PC-9 (cell line): ENCODE measurements at regions not wholly inside any gene's neighbourhood (a gene's known extent, or its start where the extent isn't known, plus 50 kb on each side); places are given as distances from the start of the nearest gene placed in this dataset.

Experiments
- EZH2 ChIP-seq: fragments of 200-600 bp; sonication (generic); IDR thresholded peaks from 2 replicates; pipeline ENCODE4 v1.8.0; 2017; ENCODE audit warnings: antibody characterized with exemption, low read depth
- TF ChIP-seq, protein P1 (sequence below): fragments of 200-600 bp; sonication (generic); conservative IDR thresholded peaks from 2 replicates; pipeline ENCODE4 v1.6.1; 2017; ENCODE audit warnings: mixed run types, antibody characterized with exemption, mild to moderate bottlenecking, moderate library complexity

GRCh38 chr10:62979921-62980320 lies 153.2 kb upstream of the NRBF2 start:
- TF ChIP-seq, protein P1, sequence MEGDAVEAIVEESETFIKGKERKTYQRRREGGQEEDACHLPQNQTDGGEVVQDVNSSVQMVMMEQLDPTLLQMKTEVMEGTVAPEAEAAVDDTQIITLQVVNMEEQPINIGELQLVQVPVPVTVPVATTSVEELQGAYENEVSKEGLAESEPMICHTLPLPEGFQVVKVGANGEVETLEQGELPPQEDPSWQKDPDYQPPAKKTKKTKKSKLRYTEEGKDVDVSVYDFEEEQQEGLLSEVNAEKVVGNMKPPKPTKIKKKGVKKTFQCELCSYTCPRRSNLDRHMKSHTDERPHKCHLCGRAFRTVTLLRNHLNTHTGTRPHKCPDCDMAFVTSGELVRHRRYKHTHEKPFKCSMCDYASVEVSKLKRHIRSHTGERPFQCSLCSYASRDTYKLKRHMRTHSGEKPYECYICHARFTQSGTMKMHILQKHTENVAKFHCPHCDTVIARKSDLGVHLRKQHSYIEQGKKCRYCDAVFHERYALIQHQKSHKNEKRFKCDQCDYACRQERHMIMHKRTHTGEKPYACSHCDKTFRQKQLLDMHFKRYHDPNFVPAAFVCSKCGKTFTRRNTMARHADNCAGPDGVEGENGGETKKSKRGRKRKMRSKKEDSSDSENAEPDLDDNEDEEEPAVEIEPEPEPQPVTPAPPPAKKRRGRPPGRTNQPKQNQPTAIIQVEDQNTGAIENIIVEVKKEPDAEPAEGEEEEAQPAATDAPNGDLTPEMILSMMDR, result no peak
- TF ChIP-seq EZH2, result no peak
